Stomach (tissue), 8 donors: ENCODE measurements at regions not wholly inside any gene's neighbourhood (a gene's known extent, or its start where the extent isn't known, plus 50 kb on each side); places are given as distances from the start of the nearest gene placed in this dataset.

Experiments
- DNase-seq, 2 donors: peaks; one replicate each; pipeline versions ENCODE4 v3.0.0 to v3.0.0-alpha.2; 2013 to 2019
- H3K27ac ChIP-seq, 5 donors: fragments of 200-600 bp in 4 of 5; sonication (generic) in 4 of 5; one replicate each; pipeline ENCODE4 v1.5.1; 2013 to 2019; ENCODE audit warnings: mild to moderate bottlenecking in 1 of 5, moderate library complexity in 1 of 5
- H3K27me3 ChIP-seq, 3 donors: fragments of 200-600 bp; sonication (generic); one replicate each; pipeline ENCODE4 v1.5.1; 2017 to 2019; ENCODE audit warnings: mixed run types in 1 of 3
- H3K36me3 ChIP-seq, 4 donors: fragments of 200-600 bp; sonication (generic); 1 replicate in 3 of 4; 2 replicates in 1 of 4; pipeline ENCODE4 v1.5.1; 2016 to 2019
- H3K4me1 ChIP-seq, 4 donors: fragments of 200-600 bp; sonication (generic); one replicate each; pipeline ENCODE4 v1.5.1; 2016 to 2019
- H3K4me3 ChIP-seq, 4 donors: fragments of 200-600 bp; sonication (generic) in 3 of 4; one replicate each; pipeline ENCODE4 v1.5.1; 2016 to 2019; ENCODE audit warnings: mild to moderate bottlenecking in 1 of 4
- H3K9me3 ChIP-seq, 4 donors: fragments of 200-600 bp; sonication (generic); one replicate each; pipeline ENCODE4 v1.5.1; 2016 to 2019
- CTCF ChIP-seq, 7 experiments: fragments of 450-650 bp in 4 of 7; fragments of 200-600 bp in 3 of 7; sonication (generic) in 3 of 7; IDR thresholded peaks; one replicate each; pipeline ENCODE4 v1.5.1; 2016 to 2019; ENCODE audit warnings: antibody characterized with exemption in 7 of 7, control low read depth in 2 of 7, mild to moderate bottlenecking in 1 of 7
- EP300 ChIP-seq: sonication (generic); formaldehyde crosslinking; IDR thresholded peaks from one replicate; pipeline ENCODE4 v1.6.1; 2017; ENCODE audit warnings: antibody characterized with exemption
- POLR2A ChIP-seq, 4 donors: fragments of 450-650 bp; IDR thresholded peaks; one replicate each; pipeline ENCODE4 v1.6.1; 2016; ENCODE audit warnings: antibody characterized with exemption in 4 of 4, control low read depth in 2 of 4, mild to moderate bottlenecking in 1 of 4, moderate library complexity in 1 of 4
- POLR2AphosphoS5 ChIP-seq, 3 donors: sonication (generic); formaldehyde crosslinking; IDR thresholded peaks; one replicate each; pipeline ENCODE4 v1.6.1; 2016; ENCODE audit warnings: antibody characterized with exemption in 3 of 3
- WGBS, 5 donors: extraction: QIAGEN DNeasy Blood & Tissue Kit in 3 of 5; methylation state at CpG; one replicate each; pipeline versions ENCODE4 v1.1.5 to v1.1.7; 2013 to 2018; 5-methylcytosine and 5-hydroxymethylcytosine counted together
- intact Hi-C: fragments of 100-400 bp; cut with DNase I; formaldehyde crosslinking; loops from one replicate; pipeline ENCODE4 v1.15.1; 2023; ENCODE audit warnings: low total_unique reads
- donor health status: healthy with polysubstance abuse.
- donor health status: Bipolar disorder and iron deficiency.
- donor health status: healthy.

- Histone ChIP-seq H3K9me3 (no peaks in the 10 kb centered on the region), H3K4me1 (no peaks in the 10 kb centered on the region), H3K4me3 (no peak overlapping the region), H3K27ac (no peak overlapping the region), H3K27me3 (no peaks in the 10 kb centered on the region), H3K36me3 (no peaks in the 10 kb centered on the region)
- intact Hi-C loops = no loop called here
- TF ChIP-seq POLR2A (IDR thresholded peaks at IDR 0.05) (no peak), EP300 (no peak), CTCF (IDR thresholded peaks at IDR 0.05) (no peak), POLR2AphosphoS5 (IDR thresholded peaks at IDR 0.05) (no peak)
- 88 to 95% (median 93%) methylated on average over 2 of the region's 2 CpGs for WGBS, 5 donors
- DNase-seq = no peak
Measured at GRCh38 chr2:33671198-33671597, 72.1 kb upstream of the FAM98A start.

- TF ChIP-seq EP300 = no peak
- no peak for TF ChIP-seq CTCF (IDR thresholded peaks at IDR 0.05)
- no peak for TF ChIP-seq POLR2A (IDR thresholded peaks at IDR 0.05)
- TF ChIP-seq POLR2AphosphoS5 (IDR thresholded peaks at IDR 0.05) = no peak
- H3K4me3 ChIP-seq = no peak overlapping the region
- no peak overlapping the region for H3K27ac ChIP-seq
- peaks cover 0 to 2% (median under 1%) of the 10 kb centered on the region in 4 donors for H3K9me3 ChIP-seq
- intact Hi-C loops = no loop called here
- H3K4me1 ChIP-seq = no peaks in the 10 kb centered on the region
- H3K36me3 ChIP-seq = no peaks in the 10 kb centered on the region
- no peaks in the 10 kb centered on the region for H3K27me3 ChIP-seq
- WGBS, 5 donors = 78 to 84% (median 81%) methylated on average over 4 of the region's 4 CpGs
- DNase-seq = no peak
Measured at GRCh38 chr2:33670392-33670937, 71.4 kb upstream of the FAM98A start.

DNA sequence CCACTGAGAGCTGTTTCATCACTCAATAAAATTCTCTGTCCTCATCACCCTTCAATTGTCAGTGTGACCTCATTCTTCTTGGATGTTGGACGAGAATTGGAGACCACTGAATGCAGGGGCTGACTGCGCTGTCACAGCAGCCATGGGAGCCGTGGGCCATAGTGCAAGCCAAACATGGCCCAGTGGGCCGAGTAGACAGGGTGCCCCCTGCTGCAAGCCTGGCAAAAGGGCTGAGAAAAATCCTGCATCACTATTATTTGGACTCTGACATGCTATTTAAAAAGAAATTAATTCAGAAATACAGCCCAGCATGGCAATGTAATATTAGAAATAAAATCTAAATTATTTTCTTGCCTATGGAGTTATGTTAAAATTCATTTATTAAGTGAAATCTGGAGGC, 67.8 kb upstream of the FAM98A start:
- no peak overlapping the region for H3K4me3 ChIP-seq
- no peaks in the 10 kb centered on the region for H3K4me1 ChIP-seq
- WGBS, 5 donors = 55 to 77% (median 71%) methylated on average over 4 of the region's 4 CpGs
- DNase-seq = no peak
- intact Hi-C loops = no loop called here
- peaks cover 0 to 11% (median 2%) of the 10 kb centered on the region in 4 donors for H3K9me3 ChIP-seq
- no peaks in the 10 kb centered on the region for H3K27me3 ChIP-seq
- no peak for TF ChIP-seq CTCF (IDR thresholded peaks at IDR 0.05)
- TF ChIP-seq EP300 = no peak
- TF ChIP-seq POLR2A (IDR thresholded peaks at IDR 0.05) = no peak
- TF ChIP-seq POLR2AphosphoS5 (IDR thresholded peaks at IDR 0.05) = no peak
- no peaks in the 10 kb centered on the region for H3K36me3 ChIP-seq
- H3K27ac ChIP-seq = no peak overlapping the region

GRCh38 chr2:33665039-33665438, 65.9 kb upstream of the FAM98A start:
- H3K4me1 ChIP-seq = no peaks in the 10 kb centered on the region
- 81 to 98% (median 95%) methylated on average over 1 of the region's 1 CpG for WGBS, 5 donors
- DNase-seq = no peak
- H3K4me3 ChIP-seq = no peak overlapping the region
- no peak overlapping the region for H3K27ac ChIP-seq
- H3K27me3 ChIP-seq = no peaks in the 10 kb centered on the region
- H3K9me3 ChIP-seq = peaks cover 0 to 11% (median 2%) of the 10 kb centered on the region in 4 donors
- H3K36me3 ChIP-seq = no peaks in the 10 kb centered on the region
- intact Hi-C loops = no loop called here
- TF ChIP-seq POLR2AphosphoS5 (IDR thresholded peaks at IDR 0.05) (no peak), POLR2A (IDR thresholded peaks at IDR 0.05) (no peak), EP300 (no peak), CTCF (IDR thresholded peaks at IDR 0.05) (no peak)
